Stimulated activated CD8-positive, alpha-beta memory T cell treated with anti-CD3 and anti-CD28 coated beads, Interleukin-2, amount 100 ng/mL, for 48 hours (primary cell): ENCODE measurements at regions not wholly inside any gene's neighbourhood (a gene's known extent, or its start where the extent isn't known, plus 50 kb on each side); places are given as distances from the start of the nearest gene placed in this dataset.

Source experiments
- DNase-seq, 2 donors: peaks; one replicate each; pipeline ENCODE4 v3.0.0-alpha.2; 2020; ENCODE audit warnings: low read depth in 2 of 2

DNA sequence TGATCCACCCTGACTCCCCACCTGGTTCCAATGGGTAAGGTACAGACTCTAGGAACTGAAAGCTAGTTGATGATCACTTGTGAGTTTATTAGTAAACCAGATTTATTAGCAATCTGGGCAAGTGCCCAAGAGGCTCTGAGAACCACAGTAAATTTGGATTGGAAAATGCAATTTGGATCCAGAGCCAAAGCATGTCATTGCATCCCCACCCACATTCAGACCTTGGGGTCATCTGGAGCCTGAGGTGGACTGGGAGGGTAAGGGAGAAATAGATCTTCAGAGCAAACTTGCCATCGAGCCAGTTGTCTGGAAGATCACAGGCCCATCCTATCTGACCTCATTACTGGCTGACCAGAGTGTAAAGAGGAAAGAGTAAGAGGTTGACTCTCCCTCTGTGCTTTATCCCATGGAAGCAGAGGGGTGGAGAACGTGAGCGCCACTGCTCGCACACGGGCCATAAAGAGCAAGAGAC lies 78.7 kb upstream of the RASGEF1B start:
- DNase-seq, result no peak

DNA sequence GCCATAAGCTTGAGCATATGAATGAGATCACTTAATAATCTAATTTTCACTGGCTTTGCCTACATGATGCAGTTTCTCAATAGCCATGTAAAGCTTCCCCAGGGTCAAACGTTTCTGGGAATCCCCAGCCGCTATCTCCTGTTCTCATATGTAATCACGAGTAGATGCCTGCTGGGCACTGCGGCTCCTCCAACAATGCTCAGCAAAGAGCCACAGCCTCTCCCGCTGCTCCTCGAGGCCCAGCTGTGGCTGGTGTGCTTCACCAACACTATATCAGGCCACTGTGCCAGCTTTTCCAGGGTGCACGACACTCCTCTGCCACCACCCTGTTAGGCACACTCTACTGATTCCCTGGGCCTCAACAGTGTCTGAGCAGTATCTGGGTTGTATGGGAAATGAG lies 78.3 kb upstream of the RASGEF1B start:
- DNase-seq, result no peak

DNA sequence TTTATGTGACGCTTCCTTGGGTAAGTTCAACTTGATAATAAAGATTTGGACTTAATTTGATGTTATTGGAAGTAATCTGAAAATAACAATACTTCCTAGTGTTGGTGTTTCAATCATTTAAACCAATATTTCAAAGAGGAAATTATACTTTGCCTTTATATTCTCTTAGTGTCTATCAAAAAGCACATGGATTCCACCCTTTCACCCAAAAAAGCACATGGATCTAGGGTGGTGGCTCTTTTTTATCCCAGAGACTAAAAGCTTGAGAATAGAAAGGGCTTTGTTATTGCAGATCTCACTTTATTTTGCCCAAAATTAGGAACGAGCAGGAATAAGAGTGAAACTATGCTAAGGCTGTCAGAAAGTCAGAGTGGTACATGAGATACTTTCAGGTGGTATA lies 75.1 kb upstream of the RASGEF1B start:
- DNase-seq, result no peak

DNA sequence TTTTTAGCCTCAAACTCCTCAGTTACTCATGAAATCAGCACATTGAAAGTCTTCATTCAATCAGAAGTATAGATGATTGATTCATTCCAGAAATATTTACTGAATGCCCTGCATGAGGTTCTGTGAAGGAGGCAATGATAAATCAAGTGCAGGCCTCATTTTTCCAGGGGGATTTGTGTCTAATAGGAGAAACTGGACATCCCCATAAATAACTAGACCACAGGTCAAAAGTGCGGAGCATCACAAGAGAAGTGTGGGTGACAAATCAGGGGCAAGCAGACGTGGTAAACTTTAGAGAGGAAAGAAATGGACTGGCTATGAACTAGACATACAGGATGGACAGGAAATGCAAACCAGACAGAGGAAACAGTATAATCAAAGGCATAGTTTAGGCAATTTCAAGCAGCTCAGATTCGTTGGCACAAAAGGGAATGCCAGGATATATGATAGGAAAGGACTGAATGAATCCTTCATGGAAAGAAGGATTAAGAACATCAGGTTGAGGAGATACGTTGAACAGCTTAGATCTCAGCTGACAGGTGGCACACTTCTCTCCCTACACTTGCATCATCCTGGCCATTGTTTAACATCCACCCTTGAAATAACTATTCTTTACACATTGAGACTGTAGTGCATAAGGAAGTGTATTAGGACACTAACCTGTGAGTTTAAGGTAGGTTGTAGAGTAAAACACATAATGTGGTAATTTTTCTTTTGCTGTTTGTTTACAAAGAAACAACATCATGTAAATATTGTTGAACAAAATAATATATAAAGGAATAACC lies 69.6 kb upstream of the RASGEF1B start:
- no peak for DNase-seq

DNA sequence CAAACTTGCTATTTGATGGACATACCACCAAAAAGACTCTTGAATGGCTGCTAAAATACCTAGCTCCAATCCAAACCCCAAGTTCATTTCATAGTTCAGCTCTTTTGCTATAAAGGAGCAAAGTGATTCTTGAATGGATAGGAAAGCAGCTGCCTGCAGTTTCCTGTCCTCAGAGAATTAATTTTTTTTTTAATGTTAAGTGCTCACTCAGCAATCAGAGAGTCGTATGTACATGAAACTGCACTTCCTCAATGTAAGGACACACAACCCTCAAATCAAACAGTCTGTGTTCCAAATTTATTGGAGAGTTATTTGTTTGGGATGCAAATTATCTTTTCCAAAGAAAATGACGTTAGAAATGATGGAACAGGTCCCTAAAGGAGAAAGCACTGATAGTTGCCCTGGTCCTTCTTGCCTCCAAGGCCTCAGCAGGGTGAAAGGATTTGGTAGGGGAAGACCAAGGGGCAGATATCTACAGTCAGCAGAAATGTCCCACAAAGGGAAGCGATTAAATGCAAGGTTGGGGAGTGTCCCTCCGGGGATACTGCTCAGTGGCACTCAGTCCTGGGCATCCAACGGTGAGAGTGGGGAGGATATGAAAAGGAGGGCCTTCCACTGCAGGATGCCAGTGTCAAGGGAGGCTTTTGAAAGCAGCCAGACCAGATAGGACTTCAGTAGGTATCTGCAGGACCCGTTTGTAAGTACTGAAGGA lies 67.2 kb upstream of the RASGEF1B start:
- no peak for DNase-seq

DNA sequence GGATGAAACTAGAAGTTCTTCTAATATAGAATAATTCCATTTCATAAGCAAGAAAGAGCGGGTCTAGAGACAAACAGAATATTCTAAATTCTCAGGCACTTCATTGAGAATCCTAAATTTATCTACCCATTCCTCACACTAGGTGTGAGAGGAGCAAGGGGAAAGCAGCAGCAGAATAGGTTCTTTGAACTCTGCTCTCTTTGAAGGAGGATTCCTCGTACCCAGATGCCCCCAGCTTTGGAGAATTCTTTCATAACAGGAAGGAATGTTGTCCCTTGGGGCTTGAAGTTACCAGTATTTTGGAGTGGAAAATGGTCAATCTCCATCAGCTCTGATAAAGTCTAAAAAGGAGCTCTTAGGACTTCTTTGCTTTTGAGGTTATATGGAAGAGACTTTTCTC lies 59.7 kb upstream of the RASGEF1B start:
- DNase-seq, result no peak

DNA sequence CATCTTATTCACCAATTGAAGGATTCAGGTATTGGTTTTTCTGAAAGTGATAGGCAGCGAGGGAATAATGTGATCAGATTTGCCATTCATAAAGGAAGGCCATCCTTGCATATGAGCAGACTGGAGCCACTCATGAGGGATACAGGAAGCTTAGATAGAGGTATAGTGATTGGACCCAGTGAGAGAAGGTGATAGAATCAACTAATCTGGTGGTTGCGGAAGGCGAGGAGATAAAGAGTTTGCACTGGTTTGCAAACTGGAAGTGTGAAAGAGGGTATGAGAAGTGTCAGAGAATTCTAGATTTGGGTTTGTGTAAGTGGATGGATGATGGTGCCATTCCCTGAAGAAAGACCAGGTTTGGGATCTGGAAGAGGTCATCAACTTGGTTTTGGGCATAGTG lies 57.3 kb upstream of the RASGEF1B start:
- DNase-seq, result no peak

DNA sequence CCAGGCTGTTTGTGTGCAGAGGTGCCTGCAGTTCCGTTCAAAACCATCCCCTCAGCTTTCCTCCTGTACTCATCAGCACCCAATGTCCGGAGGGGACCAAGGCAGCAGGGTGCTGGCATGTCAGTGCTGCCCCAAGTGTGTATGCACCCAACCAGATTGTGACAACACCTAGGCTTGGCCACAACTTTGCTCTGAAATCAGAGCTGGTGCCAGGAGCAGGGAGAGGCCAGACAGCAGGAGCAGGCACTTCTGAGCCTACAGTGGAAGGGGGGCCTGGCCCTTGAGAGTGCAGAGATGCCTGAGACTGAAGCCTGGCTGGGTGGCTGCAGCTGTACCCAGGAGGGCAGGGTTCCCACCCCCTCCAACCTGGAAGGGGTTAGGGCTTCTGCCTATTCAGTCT lies 56.5 kb upstream of the RASGEF1B start:
- no peak for DNase-seq

DNA sequence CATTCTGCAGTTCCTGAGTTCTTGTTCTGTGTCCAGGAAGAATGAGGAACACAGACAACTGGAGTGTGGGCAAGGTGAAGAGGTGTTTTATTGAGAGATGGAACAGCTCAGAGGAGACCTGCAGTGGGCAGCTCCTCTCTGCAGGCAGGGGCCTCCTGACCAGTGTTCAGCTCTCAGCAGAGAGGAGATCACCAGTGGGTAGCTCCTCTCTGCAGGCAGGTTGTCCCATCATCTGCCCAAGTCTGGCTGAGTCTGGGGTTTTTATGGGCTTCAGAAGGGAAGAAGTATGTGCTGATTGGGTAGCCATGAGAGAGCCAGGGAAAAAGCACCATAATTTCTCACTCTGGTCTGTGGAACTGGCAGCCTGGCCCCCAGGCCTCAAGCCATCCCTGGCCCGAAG lies 56.0 kb upstream of the RASGEF1B start:
- DNase-seq, result no peak

DNA sequence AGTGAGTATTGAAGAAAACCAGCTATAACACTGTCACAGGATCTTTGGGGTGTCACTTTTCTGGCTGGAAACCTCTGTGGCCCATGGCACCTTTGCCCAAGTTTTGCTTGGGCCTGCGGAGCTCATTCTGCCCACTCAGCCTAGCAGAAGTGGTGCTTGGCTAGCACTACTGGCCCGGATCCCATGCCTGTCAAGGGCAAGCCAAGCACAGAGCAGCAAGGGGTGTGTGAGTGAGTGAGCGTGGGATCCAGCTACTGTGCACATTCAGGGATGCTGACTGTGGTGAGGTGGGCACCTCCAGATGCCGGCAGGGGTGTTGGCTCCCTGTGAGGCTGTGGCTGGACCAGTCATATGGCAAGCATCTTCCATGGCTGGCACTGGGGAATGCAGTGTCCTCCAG lies 55.4 kb upstream of the RASGEF1B start:
- DNase-seq, result no peak

DNA sequence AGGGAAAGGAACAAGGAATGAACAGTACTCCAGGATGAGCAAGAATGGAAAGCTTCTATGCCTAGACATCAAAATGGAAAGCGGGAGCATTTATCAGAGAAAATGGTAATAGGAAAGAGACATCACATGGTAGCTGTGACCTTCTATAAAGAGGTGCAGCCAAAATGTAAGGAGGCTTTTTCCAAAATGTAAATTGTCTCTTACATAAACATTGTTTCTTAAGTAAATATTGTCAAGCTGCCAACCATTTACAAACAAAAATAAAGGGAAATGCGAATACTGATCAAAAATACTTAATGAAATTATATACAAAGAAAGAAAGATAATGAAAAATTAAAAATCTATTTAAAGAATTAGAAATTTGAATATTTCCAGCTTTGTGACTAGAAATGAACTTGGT lies 55.0 kb upstream of the RASGEF1B start:
- no peak for DNase-seq

DNA sequence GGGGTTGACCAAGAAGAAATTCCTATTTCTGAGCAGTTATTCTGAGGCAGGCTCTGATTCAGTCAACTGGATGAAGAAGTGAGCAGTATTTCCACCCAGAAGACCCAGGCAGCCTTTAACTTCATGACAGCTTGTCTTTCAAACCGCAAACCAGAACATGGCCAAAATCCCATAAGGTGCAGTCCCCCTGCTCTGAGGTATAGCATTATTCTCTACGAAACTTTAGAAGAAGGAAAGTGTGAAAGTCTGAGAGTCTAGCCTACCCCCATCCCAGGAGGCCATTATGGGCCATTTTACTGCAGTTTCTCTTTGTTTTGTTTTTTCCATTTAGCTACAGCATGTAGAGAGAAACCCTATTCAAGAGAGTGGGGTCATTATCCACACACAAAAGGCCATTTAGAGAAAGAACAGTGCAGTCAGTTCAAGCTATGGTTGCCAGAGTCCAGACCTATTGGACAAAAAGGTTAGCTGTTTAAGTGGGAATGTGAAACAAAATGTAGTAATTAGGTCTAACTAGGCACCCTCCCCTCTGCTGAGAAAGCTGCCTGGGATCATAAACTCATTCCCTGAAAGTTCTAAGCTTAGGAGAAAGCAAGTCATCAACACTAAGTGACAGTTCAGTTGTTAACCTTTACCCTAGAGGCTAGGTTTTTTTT lies 52.1 kb upstream of the RASGEF1B start:
- DNase-seq, result no peak

DNA sequence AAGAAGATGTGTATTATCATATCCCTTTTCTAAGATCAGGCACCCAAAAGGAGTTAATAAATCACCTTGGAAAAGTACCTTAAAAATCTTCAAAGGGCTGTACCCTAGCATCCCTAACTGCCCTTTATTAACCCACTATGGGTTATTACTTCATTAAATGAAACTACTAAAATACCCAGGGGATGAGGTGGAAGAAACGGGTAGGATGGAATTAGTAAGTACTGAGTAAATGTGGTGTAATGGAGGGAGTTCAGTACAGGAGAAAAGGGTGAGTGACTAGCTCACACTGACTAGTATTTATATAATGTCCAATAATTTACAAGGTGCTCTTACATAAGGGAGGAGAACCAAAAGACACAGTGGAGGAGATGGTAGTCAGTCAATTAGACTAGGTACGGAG lies 51.0 kb upstream of the RASGEF1B start:
- no peak for DNase-seq

DNA sequence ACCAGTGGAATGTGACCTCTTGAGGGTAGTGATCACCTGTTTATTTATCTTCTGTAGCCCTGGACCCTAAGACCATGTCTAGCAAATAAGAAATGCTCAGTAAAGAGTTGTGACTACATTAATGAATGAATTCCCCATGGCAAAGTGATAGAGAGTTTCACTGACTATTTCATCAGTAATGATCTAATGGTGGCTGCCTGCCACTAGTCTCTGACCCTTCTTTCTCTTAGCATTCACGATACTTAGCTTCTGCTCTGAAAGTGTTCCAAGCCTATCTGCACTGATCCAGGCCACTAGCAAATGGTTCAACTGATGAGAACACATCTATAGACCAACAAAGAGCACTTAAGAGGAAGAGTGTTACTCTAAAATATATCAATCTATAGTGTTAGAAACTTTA lies 50.0 kb upstream of the RASGEF1B start:
- DNase-seq, result no peak
